ENCODE measurements at regions not wholly inside any gene's neighbourhood (a gene's known extent, or its start where the extent isn't known, plus 50 kb on each side); places are given as distances from the start of the nearest gene placed in this dataset.

DNA sequence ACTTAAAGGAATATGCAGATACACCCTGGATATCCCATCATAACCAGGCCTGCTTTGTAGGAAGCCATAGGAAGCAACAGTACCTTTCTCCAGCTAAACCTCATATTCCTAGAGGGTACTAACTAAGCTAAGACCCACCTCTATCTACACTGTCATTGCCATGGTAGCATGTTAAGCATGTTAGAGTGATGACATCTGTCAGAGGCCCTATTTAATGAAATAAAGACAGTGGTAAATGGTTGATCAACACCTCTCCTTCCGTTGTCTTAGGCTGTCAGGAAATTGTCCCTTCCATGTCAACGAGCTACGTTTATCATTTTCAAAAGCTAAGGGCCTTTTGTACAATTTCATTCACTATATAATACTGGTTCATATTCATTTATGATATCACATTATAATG, 251.1 kb upstream of the PSMD7 start:
- ATAC-seq (no peak), DNase-seq (ENCODE audit: low spot score) (no peak), FAIRE-seq (no peak)
- Histone ChIP-seq H3K4me1 (ENCODE audit: insufficient read depth, low read length) (no peaks in the 10 kb centered on the region), H3K36me3 (replicated peaks in 1 of 2; ENCODE audit: control insufficient read depth in 1 of 2, insufficient read depth in 2 of 2, low read length in 2 of 2) (no peaks in the 10 kb centered on the region), H3K27me3 (ENCODE audit: control insufficient read depth in 1 of 2, insufficient read depth in 2 of 2, low read length in 2 of 2) (no peaks in the 10 kb centered on the region; a peak in 1 of 5 replicates), H3K27ac (ENCODE audit: extremely low read length, insufficient read depth, low read length) (no peak overlapping the region), H3K9me3 (ENCODE audit: low read length) (no peaks in the 10 kb centered on the region), H3K79me2 (ENCODE audit: insufficient read depth, low read length) (no peaks in the 10 kb centered on the region), H3K4me3 (replicated peaks in 1 of 3; ENCODE audit: insufficient read depth in 1 of 3, low read depth in 2 of 3, low read length in 3 of 3) (no peak overlapping the region), H3K9ac (ENCODE audit: insufficient read depth, low read depth, low read length) (no peak overlapping the region), H3K4me2 (ENCODE audit: low read depth, low read length) (no peak overlapping the region), H4K20me1 (ENCODE audit: insufficient read depth, low read length) (no peaks in the 10 kb centered on the region), H2AFZ (ENCODE audit: low read length) (no peak overlapping the region)
- POLR2A ChIA-PET = no interaction called here
- intact Hi-C loops (cut with micrococcal nuclease; ENCODE audit: unreplicated experiment) = no loop called here
- 2% methylated on average over 3 of the region's 3 CpGs for WGBS (ENCODE audit: low lambda C conversion rate)
- CTCF ChIA-PET (ENCODE audit: low intra/inter-chr PET ratio, low total read pairs) = no interaction called here
- no TSS peak for BruUV-seq (replicated peaks)
- TF ChIP-seq EEA1 (CRISPR knock-in tag; IDR thresholded peaks at IDR 0.05; ENCODE audit: borderline replicate concordance) (no peak), U2AF2 (IDR thresholded peaks at IDR 0.05; ENCODE audit: low read depth, low read length) (no peak), MZF1 (CRISPR knock-in tag; IDR thresholded peaks at IDR 0.05; ENCODE audit: borderline replicate concordance) (no peak), ZFP36 (IDR thresholded peaks at IDR 0.05; ENCODE audit: borderline replicate concordance, low read depth, low read length, partially characterized antibody) (no peak), RFX1 (IDR thresholded peaks at IDR 0.05) (no peak), KAT2B (IDR thresholded peaks at IDR 0.05; ENCODE audit: borderline replicate concordance, low read depth, low read length) (no peak), ZFP36L1 (CRISPR knock-in tag; IDR thresholded peaks at IDR 0.05) (no peak), PRPF4 (IDR thresholded peaks at IDR 0.05; ENCODE audit: low read depth, low read length, poor library complexity, severe bottlenecking) (no peak), NPAS2 (CRISPR knock-in tag; IDR thresholded peaks at IDR 0.05; ENCODE audit: borderline replicate concordance) (no peak), REL (CRISPR knock-in tag; conservative IDR thresholded peaks at IDR 0.05) (no peak), TCF7L2 (IDR thresholded peaks at IDR 0.05; ENCODE audit: low read depth, low read length) (no peak), ZNF563 (CRISPR knock-in tag; IDR thresholded peaks at IDR 0.05) (no peak), ISL2 (CRISPR knock-in tag; IDR thresholded peaks at IDR 0.05) (no peak), ZNF44 (CRISPR knock-in tag; IDR thresholded peaks at IDR 0.05) (no peak), ZSCAN9 (CRISPR knock-in tag; IDR thresholded peaks at IDR 0.05; ENCODE audit: borderline replicate concordance) (no peak), EP300 (IDR thresholded peaks at IDR 0.05; ENCODE audit: low read depth in 2 of 2, low read length in 2 of 2) (no peak), EP300 (CRISPR knock-in tag; IDR thresholded peaks at IDR 0.05; ENCODE audit: borderline replicate concordance) (no peak)
- TF ChIP-seq, protein P1, sequence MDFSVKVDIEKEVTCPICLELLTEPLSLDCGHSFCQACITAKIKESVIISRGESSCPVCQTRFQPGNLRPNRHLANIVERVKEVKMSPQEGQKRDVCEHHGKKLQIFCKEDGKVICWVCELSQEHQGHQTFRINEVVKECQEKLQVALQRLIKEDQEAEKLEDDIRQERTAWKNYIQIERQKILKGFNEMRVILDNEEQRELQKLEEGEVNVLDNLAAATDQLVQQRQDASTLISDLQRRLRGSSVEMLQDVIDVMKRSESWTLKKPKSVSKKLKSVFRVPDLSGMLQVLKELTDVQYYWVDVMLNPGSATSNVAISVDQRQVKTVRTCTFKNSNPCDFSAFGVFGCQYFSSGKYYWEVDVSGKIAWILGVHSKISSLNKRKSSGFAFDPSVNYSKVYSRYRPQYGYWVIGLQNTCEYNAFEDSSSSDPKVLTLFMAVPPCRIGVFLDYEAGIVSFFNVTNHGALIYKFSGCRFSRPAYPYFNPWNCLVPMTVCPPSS (IDR thresholded peaks at IDR 0.05) = no peak
- TF ChIP-seq, protein P2, sequence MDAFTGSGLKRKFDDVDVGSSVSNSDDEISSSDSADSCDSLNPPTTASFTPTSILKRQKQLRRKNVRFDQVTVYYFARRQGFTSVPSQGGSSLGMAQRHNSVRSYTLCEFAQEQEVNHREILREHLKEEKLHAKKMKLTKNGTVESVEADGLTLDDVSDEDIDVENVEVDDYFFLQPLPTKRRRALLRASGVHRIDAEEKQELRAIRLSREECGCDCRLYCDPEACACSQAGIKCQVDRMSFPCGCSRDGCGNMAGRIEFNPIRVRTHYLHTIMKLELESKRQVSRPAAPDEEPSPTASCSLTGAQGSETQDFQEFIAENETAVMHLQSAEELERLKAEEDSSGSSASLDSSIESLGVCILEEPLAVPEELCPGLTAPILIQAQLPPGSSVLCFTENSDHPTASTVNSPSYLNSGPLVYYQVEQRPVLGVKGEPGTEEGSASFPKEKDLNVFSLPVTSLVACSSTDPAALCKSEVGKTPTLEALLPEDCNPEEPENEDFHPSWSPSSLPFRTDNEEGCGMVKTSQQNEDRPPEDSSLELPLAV (CRISPR knock-in tag; conservative IDR thresholded peaks at IDR 0.05; ENCODE audit: low read depth) = no peak
- TF ChIP-seq, protein P3, sequence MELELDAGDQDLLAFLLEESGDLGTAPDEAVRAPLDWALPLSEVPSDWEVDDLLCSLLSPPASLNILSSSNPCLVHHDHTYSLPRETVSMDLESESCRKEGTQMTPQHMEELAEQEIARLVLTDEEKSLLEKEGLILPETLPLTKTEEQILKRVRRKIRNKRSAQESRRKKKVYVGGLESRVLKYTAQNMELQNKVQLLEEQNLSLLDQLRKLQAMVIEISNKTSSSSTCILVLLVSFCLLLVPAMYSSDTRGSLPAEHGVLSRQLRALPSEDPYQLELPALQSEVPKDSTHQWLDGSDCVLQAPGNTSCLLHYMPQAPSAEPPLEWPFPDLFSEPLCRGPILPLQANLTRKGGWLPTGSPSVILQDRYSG (CRISPR knock-in tag; IDR thresholded peaks at IDR 0.05) = no peak
- TF ChIP-seq, protein P4, sequence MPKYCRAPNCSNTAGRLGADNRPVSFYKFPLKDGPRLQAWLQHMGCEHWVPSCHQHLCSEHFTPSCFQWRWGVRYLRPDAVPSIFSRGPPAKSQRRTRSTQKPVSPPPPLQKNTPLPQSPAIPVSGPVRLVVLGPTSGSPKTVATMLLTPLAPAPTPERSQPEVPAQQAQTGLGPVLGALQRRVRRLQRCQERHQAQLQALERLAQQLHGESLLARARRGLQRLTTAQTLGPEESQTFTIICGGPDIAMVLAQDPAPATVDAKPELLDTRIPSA (CRISPR knock-in tag; IDR thresholded peaks at IDR 0.05; ENCODE audit: borderline replicate concordance) = no peak
- in situ Hi-C loops (cut with HindIII; ENCODE audit: extremely low pct_ligation_motif_present, low pct_unique_long_range_greater_than_20kb) = no loop called here

Data from HepG2 (cell line).